OCI-LY1 (cell line): ENCODE measurements at regions not wholly inside any gene's neighbourhood (a gene's known extent, or its start where the extent isn't known, plus 50 kb on each side); places are given as distances from the start of the nearest gene placed in this dataset.

Experiments used
- CTCF ChIP-seq: fragments of 200-600 bp; sonication (generic), shearing (Covaris generic); IDR thresholded peaks from 2 replicates; pipeline ENCODE4 v1.5.1; 2017; ENCODE audit warnings: mild to moderate bottlenecking, antibody characterized with exemption, low read length, moderate library complexity, mixed read lengths
- EZH2 ChIP-seq: fragments of 200-600 bp; sonication (generic), shearing (Covaris generic); IDR thresholded peaks from 2 replicates; pipeline ENCODE4 v1.8.0; 2017; ENCODE audit warnings: borderline replicate concordance, mixed run types, mild to moderate bottlenecking, antibody characterized with exemption, low read length, moderate library complexity, mixed read lengths

GRCh38 chr2:146918280-146918679 lies 926.5 kb upstream of the ACVR2A start:
- TF ChIP-seq CTCF = no peak
- TF ChIP-seq EZH2 = no peak
